ENCODE measurements at regions not wholly inside any gene's neighbourhood (a gene's known extent, or its start where the extent isn't known, plus 50 kb on each side); places are given as distances from the start of the nearest gene placed in this dataset.

GRCh38 chr14:25843481-25844470 lies 754.1 kb downstream of the NOVA1 start:
- no peak for TF ChIP-seq CTCF (conservative IDR thresholded peaks at IDR 0.05; ENCODE audit: low read depth, low read length)
- H3K4me3 ChIP-seq (ENCODE audit: low read depth, low read length), result no peak overlapping the region
- DNase-seq (ENCODE audit: low read depth), result no peak

DNA sequence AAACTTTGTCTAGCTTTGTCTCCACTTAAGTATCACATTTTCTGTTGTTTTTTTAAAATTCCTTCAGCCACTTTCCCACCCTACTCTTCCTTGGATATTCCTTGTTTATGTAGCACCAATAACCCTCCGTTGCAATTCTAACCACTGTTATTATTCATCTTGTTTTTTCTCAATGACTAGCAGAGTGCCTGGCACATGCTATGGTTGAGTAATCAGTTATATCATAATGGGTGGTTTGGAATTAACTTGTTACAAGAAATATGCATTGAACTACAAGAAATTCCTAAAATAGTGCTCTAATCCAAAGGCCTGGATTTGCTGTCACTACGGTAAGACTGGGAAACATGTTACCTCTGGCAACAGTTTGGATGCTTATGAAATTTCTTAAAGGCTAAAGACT lies 756.6 kb downstream of the NOVA1 start:
- DNase-seq (ENCODE audit: low read depth), result no peak
- TF ChIP-seq CTCF (conservative IDR thresholded peaks at IDR 0.05; ENCODE audit: low read depth, low read length), result no peak

DNA sequence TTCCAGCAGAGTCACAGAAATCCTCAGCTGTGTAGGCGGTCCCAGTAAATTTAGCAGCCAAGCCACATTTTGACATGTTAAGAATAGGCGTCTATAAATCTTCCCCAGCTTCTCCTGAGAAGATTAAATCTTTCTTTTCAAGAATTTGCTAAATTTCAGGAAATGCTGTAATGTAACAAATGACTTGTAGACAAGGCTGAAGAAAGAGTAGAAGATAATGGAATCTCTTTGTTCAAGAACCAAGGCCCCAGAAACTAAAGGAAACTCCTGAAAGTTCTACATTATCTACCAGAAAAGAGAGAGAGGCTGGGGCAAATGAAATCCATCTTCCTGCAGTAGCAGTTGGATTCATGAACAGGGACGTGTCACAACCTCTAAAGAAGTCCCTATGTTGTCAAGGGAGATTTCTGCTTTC lies 760.3 kb downstream of the NOVA1 start:
- DNase-seq (ENCODE audit: low read depth), result no peak
- no peak for TF ChIP-seq CTCF (conservative IDR thresholded peaks at IDR 0.05; ENCODE audit: low read depth, low read length)
- H3K4me3 ChIP-seq (ENCODE audit: low read depth, low read length), result no peak overlapping the region

More for the DNA sequence above, 756.6 kb downstream of the NOVA1 start:
- H3K4me3 ChIP-seq (ENCODE audit: low read depth, low read length), result no peak overlapping the region

DNA sequence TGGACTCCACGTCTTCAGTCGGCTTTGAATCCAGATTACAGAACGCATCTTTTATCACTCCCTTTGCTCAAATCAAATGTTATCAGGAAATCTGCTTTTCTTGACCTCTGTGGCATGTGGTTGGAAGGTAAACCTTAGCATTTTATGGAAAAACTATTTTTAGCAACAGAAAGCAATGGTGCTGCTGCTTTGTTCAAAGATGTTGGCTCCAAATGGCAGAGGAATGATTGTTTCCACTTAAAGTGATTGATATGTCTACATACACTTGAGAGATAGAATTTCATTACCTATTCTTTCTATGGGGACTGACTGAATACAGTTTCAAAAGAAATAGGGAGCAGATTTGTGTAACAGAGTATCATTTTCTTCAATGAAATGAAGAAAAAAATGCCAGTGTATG lies 761.2 kb downstream of the NOVA1 start:
- TF ChIP-seq CTCF (conservative IDR thresholded peaks at IDR 0.05; ENCODE audit: low read depth, low read length), result no peak
- no peak overlapping the region for H3K4me3 ChIP-seq (ENCODE audit: low read depth, low read length)
- no peak for DNase-seq (ENCODE audit: low read depth)

GRCh38 chr14:25833341-25834126 lies 764.3 kb downstream of the NOVA1 start:
- no peak overlapping the region for H3K4me3 ChIP-seq (ENCODE audit: low read depth, low read length)
- DNase-seq (ENCODE audit: low read depth), result peak; percentile 80
- TF ChIP-seq CTCF (conservative IDR thresholded peaks at IDR 0.05; ENCODE audit: low read depth, low read length), result peak; percentile 86

- peak; percentile 1 for DNase-seq (ENCODE audit: low read depth)
- no peak overlapping the region for H3K4me3 ChIP-seq (ENCODE audit: low read depth, low read length)
- TF ChIP-seq CTCF (conservative IDR thresholded peaks at IDR 0.05; ENCODE audit: low read depth, low read length), result no peak
Measured at GRCh38 chr14:25832585-25832984, 765.2 kb downstream of the NOVA1 start.

All from choroid plexus epithelial cell (primary cell).